Prostate gland (tissue), 2 donors: ENCODE measurements at regions not wholly inside any gene's neighbourhood (a gene's known extent, or its start where the extent isn't known, plus 50 kb on each side); places are given as distances from the start of the nearest gene placed in this dataset.

Experiments used
- DNase-seq: peaks from one replicate; pipeline ENCODE4 v3.0.0-alpha.2; 2019; ENCODE audit warnings: low spot score
- H3K27ac ChIP-seq, 2 donors: fragments of 200-600 bp; sonication (generic); 2 replicates each; pipeline ENCODE4 v1.5.1; 2017 to 2019
- H3K27me3 ChIP-seq: fragments of 200-600 bp; sonication (generic); replicated peaks from 2 replicates; pipeline ENCODE4 v1.5.1; 2019; ENCODE audit not compliant: insufficient read depth
- H3K36me3 ChIP-seq, 2 donors: fragments of 200-600 bp; sonication (generic); 1 replicate in 1 of 2; 2 replicates in 1 of 2; pipeline versions ENCODE4 v1.5.1 to v1.8.1; 2017 to 2019
- H3K4me1 ChIP-seq: fragments of 200-600 bp; sonication (generic); replicated peaks from 2 replicates; pipeline ENCODE4 v1.5.1; 2019
- H3K4me3 ChIP-seq, 2 donors: fragments of 200-600 bp; sonication (generic); 2 replicates each; pipeline ENCODE4 v1.5.1; 2017 to 2019
- H3K9me3 ChIP-seq: fragments of 200-600 bp; sonication (generic); 2 replicates; pipeline ENCODE4 v1.5.1; 2017
- POLR2A ChIP-seq: fragments of 450-650 bp; IDR thresholded peaks from one replicate; pipeline ENCODE4 v1.6.1; 2016; ENCODE audit warnings: antibody characterized with exemption, mild to moderate bottlenecking
- POLR2AphosphoS5 ChIP-seq: sonication (generic); formaldehyde crosslinking; IDR thresholded peaks from one replicate; pipeline ENCODE4 v1.6.1; 2017; ENCODE audit warnings: antibody characterized with exemption
- WGBS: methylation state at CpG from one replicate; pipeline ENCODE4 v1.1.5; 2018; 5-methylcytosine and 5-hydroxymethylcytosine counted together
- intact Hi-C: fragments of 100-400 bp; cut with DNase I; formaldehyde crosslinking; loops from one replicate; pipeline ENCODE4 v1.14.2; 2022
- TF ChIP-seq, protein P1 (sequence below), 4 experiments: fragments of 200-600 bp in 2 of 4; fragments of 450-650 bp in 2 of 4; sonication (generic) in 2 of 4; IDR thresholded peaks; 1 replicate in 3 of 4; 2 replicates in 1 of 4; pipeline ENCODE4 v1.5.1; 2016 to 2019; ENCODE audit warnings: antibody characterized with exemption in 4 of 4, mild to moderate bottlenecking in 2 of 4, moderate library complexity in 2 of 4

DNA sequence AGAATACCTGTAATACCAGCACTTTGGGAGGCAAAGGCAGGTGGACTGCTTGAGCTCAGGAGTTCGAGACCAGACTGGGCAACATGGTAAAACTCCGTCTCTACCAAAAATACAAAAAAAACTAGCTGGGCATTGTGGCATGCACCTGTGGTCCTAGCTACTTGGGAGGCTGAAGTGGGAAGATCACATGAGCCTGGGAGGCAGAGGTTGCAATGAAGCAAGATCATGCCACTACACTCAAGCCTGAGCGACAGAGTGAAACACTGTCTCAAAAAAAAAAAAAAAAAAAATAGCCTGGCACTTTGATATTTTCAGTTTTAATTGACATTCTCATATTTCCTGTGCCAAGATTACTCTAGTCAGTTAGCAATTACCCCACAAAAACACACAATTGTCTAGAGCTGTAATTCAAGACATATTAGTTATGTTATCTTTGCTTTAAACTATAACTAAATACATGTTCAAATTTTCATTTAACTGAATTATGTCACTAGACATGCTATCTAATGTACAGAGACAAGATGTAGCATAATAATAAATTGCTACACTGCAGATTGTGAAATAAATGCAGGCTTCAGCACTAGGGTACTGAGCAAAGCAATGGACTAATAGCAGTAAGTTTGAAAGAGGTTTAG, 378.2 kb upstream of the GRAMD2B start:
- intact Hi-C loops, result no loop called here
- H3K4me1 ChIP-seq, result no peaks in the 10 kb centered on the region
- H3K27ac ChIP-seq, result no peak overlapping the region
- TF ChIP-seq POLR2A, result no peak
- TF ChIP-seq, protein P1, sequence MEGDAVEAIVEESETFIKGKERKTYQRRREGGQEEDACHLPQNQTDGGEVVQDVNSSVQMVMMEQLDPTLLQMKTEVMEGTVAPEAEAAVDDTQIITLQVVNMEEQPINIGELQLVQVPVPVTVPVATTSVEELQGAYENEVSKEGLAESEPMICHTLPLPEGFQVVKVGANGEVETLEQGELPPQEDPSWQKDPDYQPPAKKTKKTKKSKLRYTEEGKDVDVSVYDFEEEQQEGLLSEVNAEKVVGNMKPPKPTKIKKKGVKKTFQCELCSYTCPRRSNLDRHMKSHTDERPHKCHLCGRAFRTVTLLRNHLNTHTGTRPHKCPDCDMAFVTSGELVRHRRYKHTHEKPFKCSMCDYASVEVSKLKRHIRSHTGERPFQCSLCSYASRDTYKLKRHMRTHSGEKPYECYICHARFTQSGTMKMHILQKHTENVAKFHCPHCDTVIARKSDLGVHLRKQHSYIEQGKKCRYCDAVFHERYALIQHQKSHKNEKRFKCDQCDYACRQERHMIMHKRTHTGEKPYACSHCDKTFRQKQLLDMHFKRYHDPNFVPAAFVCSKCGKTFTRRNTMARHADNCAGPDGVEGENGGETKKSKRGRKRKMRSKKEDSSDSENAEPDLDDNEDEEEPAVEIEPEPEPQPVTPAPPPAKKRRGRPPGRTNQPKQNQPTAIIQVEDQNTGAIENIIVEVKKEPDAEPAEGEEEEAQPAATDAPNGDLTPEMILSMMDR (IDR thresholded peaks at IDR 0.05), result no peak
- TF ChIP-seq POLR2AphosphoS5, result no peak
- no peak for DNase-seq
- WGBS, result 95% methylated on average over 3 of the region's 3 CpGs
- no peak overlapping the region for H3K4me3 ChIP-seq
- H3K27me3 ChIP-seq, result no peaks in the 10 kb centered on the region
- no peaks in the 10 kb centered on the region for H3K9me3 ChIP-seq
- no peaks in the 10 kb centered on the region for H3K36me3 ChIP-seq

DNA sequence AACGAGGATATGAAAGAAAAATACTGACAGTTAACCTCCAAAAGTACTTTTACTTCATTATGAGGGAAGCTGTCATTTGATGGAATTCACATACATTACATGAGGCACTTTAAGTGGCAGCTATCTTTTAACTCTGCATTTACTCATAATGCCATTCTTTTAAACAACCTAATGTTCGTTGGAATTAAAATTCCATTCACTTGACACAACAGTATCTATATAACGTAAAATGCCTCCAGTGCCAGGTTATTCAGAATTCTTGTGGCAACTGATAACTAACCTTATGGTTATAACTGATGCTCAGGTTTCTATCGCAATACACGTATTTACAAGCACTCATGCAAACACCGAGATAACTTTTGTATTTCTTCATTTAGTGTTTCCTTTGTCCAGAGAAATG, 376.9 kb upstream of the GRAMD2B start:
- 75% methylated on average over 6 of the region's 6 CpGs for WGBS
- no peaks in the 10 kb centered on the region for H3K27me3 ChIP-seq
- no peak for TF ChIP-seq POLR2AphosphoS5
- no peak for TF ChIP-seq POLR2A
- TF ChIP-seq, protein P1 (IDR thresholded peaks at IDR 0.05), result no peak

DNA sequence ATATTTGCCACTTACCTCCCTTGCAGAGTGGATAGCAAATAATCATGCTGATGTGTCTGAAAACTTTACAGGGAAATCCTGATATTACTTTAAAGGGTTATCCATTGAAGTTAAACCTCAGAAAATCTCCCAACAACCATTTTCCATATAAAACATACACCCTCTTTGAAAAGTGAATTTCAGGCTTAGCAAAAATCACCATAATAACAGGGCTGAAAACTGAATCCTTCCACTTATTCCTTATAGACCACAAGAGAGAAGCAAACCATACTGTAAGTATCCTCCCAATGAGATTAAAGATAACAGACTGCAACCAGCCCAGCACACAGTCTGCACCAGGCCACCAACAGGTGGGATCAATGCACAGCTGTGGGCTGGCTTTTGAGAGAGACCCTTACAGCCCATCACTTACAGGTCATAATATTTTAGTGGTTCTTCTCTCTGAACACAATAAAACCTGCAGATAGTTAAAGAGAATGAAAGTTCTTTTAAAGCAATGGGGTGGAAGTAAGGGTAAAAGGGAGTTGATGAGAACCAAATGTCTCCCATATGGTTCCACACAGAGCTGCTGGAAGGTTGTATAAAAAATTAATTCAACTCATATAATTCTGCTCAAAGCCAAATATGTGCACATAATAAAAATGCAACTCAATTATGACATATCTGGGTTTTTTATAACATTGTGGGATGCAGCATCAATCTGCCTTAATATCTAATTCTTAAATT, 376.2 kb upstream of the GRAMD2B start:
- H3K27ac ChIP-seq, result no peak overlapping the region
- H3K36me3 ChIP-seq, result no peaks in the 10 kb centered on the region
- TF ChIP-seq POLR2A (no peak), POLR2AphosphoS5 (no peak)
- TF ChIP-seq, protein P1 (IDR thresholded peaks at IDR 0.05), result no peak
- no peak for DNase-seq
- no peaks in the 10 kb centered on the region for H3K27me3 ChIP-seq
- H3K9me3 ChIP-seq, result no peaks in the 10 kb centered on the region
- intact Hi-C loops, result no loop called here
- H3K4me1 ChIP-seq, result no peaks in the 10 kb centered on the region
- no peak overlapping the region for H3K4me3 ChIP-seq

More for the DNA sequence above, 376.9 kb upstream of the GRAMD2B start:
- no peaks in the 10 kb centered on the region for H3K4me1 ChIP-seq
- H3K4me3 ChIP-seq, result no peak overlapping the region
- intact Hi-C loops, result no loop called here
- H3K36me3 ChIP-seq, result no peaks in the 10 kb centered on the region
- no peaks in the 10 kb centered on the region for H3K9me3 ChIP-seq
- no peak overlapping the region for H3K27ac ChIP-seq
- DNase-seq, result no peak

DNA sequence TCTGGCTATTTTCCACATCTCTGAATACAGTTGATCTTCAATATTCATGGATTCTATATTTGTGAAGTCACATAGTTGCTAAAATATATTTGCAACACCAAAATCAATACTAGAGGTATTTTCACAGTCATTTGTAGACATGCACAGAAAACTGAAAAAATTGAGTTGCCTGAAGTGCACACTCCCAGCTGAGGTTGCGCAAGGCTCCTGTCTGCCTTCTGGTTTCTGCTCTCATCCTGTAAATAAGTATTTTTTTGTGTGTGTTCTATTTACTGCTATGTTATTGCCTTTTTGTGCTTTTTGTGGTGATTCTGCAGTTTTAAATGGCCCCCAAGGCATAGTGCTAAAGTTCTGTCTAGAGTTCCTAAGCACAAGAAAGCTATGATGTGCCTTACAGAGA, 371.1 kb upstream of the GRAMD2B start:
- intact Hi-C loops, result no loop called here
- Histone ChIP-seq H3K4me1 (no peaks in the 10 kb centered on the region), H3K9me3 (no peaks in the 10 kb centered on the region), H3K27me3 (no peaks in the 10 kb centered on the region), H3K27ac (no peak overlapping the region), H3K36me3 (no peaks in the 10 kb centered on the region), H3K4me3 (no peak overlapping the region)
- DNase-seq, result no peak
- 96% methylated on average over 1 of the region's 1 CpG for WGBS
- TF ChIP-seq POLR2AphosphoS5, result no peak
- TF ChIP-seq, protein P1 (IDR thresholded peaks at IDR 0.05), result no peak
- TF ChIP-seq POLR2A, result no peak

DNA sequence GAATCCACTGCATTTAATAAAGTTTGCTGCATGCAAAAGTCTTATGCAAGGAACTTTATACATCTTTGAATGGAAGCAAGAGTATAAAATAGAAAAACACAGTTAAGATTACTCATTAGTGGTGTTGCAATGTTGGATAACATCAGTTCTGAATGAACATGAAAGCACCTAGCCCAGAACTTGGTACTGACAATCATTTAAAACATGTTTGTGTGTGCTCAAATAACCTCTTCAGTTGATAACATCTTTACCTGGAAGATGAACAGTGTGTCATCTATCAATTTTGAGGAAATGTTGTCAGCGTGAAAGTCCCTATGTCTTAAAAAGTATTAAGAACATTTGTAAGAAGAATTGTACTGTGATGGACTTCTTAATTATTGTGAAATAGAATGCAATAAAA, 370.4 kb upstream of the GRAMD2B start:
- WGBS, result 83% methylated on average over 1 of the region's 1 CpG
- no peak overlapping the region for H3K4me3 ChIP-seq
- intact Hi-C loops, result no loop called here
- no peak for DNase-seq
- H3K9me3 ChIP-seq, result no peaks in the 10 kb centered on the region
- TF ChIP-seq, protein P1 (IDR thresholded peaks at IDR 0.05), result no peak
- TF ChIP-seq POLR2A, result no peak
- TF ChIP-seq POLR2AphosphoS5, result no peak
- H3K27ac ChIP-seq, result no peak overlapping the region
- H3K4me1 ChIP-seq, result no peaks in the 10 kb centered on the region
- H3K27me3 ChIP-seq, result no peaks in the 10 kb centered on the region
- H3K36me3 ChIP-seq, result no peaks in the 10 kb centered on the region
